Central memory CD4-positive, alpha-beta T cell (primary cell): ENCODE measurements at regions not wholly inside any gene's neighbourhood (a gene's known extent, or its start where the extent isn't known, plus 50 kb on each side); places are given as distances from the start of the nearest gene placed in this dataset.
"Not testable (repeated sequence)": the region's sequence is repeated elsewhere in the genome, so short reads cannot be mapped to it uniquely, and the experiment has no call there.

Experiments
- DNase-seq: peaks from one replicate; pipeline ENCODE4 v3.0.0; 2022

DNA sequence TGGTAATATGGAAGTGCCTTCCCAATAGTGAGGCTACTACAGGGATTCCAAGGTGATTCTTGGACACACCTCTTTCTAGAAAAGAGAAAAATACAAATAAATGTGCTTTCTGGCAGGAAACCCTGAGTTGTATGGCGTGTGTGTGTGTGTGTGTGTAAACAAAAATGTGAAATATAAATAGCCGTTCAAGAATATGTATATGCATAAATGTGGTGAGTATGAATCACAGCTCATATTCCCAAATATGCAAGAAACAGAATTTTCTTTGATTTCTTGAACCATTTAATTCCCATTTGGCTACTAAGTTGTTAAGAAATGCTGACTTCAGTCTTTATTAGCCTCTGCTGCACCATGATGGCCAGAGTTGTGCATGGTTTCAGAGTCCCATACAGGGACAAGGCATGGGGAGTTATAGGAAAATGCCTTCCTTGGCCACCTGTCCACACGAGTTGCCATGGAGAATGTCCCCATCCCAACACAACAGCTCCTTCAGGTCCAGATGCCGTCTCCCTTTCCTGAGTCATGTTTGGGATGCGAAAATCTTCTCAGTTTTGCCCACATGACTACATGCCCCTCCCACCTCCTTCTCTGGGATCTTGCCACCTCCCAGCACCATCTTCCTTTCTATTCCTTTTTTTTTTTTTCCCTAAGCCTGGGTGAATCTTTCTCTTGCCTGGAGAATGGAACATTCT lies 312.4 kb upstream of the ECI2 start:
- no peak for DNase-seq

DNA sequence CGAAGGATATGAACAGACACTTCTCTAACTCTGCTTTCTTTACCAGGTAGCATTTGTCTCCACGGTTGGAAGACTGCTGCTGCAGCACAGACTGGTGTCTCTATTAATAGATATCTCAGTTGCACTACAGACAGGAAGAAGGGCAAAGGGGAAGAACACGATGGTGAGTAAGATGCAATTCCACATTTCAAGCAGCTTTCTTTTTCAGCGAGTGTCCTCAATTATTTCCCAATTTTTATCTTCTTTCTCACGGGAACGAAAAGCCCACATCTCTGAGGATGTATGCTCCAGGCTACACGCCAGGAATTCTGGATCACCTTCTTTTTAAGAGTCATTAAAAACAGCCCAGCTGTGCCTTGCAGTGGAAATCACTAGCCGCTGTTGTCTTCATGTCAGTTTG lies 311.6 kb upstream of the ECI2 start:
- no peak for DNase-seq

DNA sequence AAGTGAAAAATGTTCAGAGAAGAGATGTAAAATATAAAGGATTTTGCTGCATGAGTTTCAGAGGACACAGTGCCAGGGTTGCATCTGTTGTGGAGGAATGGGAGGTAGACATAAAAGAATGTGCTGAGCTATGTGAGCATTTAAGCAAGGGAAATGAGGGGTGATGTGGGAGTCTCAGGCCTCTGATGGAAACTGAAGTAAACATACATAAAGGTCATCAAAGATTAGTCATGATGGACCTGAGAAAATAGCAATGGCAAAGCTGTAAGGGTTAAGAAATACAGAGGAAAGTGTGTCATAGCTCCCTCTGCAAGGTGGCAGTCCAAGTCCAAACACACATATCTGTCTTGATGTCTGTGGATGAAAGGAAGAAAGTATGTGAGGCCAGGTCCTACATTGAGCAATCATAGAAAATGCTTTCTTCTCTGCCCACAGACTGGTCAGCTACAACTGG lies 306.6 kb upstream of the ECI2 start:
- DNase-seq = no peak

DNA sequence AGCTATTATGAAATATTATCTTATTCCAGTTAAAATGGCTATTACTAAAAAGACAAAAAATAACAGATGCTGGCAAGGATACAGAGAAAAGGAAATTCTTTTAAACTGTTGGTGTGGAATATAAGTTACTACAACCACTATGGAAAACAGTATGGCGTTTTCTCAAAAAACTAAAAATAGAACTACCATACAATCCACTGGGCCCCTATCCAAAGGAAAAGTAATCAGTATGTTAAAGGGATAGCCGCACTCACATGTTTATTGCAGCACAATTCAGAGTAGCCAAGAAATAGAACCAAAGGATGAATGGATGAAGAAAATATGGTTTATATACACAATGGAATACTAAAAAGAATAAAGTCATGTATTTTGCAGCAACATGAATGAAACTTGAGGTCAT lies 303.8 kb upstream of the ECI2 start:
- no peak for DNase-seq

DNA sequence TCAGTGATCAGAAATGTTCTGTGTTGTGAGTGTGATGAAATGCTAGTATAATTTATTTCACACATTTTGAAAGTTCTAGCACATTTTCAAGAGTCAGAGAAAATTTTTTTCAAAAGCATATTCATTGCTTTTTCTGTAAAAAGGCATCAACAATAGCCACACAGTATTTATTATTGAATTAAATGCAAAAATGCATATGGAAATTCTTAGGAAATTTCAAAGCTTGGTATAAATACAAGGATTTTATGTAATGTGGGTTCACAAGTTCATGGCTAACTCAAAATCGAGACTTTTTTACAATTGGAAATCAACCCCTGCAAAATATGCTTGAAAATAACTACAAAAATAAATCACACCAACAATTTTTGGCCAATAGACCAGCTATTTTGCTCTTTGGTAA lies 302.0 kb upstream of the ECI2 start:
- DNase-seq = no peak

DNA sequence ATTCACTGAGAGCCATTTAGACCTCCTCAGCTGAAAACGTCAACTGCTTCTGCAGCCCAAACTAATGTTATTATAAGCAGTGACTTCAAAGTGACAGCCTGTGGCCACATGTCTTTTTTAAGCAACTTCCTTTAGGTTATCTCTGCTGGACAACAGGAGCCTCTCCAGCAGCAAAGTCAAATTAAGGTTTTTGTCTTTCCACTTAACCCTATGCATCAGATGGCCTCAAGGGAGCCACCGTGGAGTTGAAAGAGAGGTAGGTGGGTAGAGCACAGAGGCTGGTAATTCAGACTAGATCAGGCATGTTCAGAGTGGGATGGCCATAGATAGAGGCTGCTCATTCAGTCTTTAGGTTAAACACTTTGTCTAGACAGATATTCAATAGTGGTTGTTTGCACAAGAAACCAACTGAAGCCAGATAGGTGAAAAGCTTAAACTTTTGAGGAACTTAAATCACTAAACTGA lies 300.6 kb upstream of the ECI2 start:
- DNase-seq = no peak

DNA sequence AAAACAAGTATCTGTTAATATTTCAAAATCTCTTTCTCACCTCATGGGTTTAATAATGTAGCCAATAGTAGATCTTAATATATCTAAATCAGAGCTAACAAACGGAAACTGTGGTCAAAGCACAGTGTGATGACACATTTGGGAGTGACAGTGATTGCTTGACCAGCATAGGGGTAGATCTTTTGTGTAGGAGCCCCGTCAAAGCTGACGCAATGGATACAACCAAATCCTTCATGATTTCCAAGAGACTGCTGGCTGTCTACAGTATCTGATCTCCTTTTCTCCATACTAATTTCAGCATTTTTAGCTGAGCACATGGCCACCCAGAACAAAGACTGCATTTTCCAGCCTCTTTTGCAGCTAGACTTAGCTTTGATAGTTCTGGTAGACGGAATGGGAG lies 299.3 kb upstream of the ECI2 start:
- DNase-seq = no peak

DNA sequence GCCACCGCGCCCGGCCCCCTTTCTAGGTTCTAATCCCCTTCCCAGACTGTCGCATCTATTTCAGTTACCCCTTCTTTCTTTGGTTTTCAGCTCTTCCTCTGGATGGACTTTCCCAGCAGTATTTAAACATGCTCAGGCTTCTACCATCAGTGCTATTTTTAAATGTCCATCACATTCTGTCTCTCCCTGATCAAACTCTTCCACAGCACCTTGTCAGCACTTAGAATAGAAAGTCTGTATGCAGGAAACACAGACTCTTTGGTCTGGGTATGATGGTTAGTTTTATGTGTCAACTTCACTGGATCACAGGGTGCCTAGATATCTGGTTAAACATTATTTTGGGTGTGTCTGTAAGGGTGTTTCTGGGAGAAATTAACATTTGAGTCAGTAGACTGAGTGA lies 297.8 kb upstream of the ECI2 start:
- DNase-seq = no peak

DNA sequence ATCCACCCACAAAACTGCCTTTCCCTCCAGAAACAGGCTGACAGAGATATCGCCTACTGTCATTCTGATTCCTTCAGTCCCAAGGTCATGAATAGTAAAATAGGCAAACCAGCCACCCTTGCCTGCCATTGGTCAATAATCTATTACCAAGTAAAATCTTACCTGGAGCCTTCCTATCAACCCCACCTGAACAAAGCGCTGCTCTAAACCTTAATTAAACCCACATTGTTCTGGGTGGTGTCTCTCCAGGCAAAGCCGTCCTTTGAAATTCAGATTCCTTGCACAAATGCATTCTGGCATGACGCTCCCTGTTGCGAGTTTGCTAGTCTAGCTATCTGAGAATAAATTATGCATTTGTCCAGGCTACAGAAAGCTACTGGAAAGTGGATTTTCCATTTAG lies 291.6 kb upstream of the ECI2 start:
- DNase-seq = no peak

DNA sequence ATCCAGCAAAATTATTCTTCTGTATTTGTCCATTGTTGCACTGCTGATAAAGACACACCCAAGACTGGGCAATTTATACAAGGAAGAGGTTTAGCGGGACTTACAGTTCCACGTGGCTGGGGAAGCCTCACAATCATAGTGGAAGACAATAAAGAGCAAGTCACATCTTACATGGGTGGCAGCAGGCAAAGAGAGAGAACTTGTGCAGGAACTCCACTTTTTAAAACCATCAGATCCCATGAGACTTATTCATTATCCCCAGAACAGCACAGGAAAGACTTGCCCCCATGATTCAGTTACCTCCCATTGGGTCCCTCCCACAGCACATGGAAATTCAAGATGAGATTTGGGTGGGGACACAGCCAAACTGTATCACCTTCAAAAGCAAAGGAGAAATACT lies 286.5 kb upstream of the ECI2 start:
- no peak for DNase-seq

DNA sequence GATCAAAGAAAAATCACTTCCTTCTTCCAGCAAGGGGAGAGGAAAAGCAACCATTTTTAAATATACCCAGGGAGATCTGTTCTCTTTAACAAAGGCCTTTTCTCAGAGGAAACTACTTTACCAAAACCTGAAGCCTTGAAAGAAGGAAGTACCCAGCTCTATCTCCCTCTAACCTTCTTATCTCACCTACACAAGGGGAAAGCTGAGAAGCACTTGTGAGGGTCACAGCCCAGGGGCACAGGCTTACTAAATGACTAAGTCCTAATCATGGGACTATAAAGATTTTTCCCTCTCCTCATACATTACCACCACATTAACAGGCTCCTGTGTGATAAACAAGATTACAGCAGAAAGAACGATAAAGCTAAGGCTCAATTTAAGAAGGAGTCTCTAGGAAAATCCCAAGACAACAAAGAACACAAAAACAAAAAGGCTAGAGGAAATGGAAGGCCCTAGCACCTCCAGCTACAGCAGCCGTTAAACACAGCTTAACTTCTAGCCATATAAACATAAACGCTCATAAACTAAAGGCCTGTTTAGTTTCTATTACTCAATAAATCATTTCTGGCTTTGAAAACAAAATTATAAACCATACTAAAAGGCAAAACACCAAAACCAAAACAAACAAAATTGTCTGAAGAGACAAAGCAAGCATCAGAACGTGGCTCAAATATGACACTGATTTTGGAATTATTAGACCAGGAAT lies 284.9 kb upstream of the ECI2 start:
- no peak for DNase-seq

DNA sequence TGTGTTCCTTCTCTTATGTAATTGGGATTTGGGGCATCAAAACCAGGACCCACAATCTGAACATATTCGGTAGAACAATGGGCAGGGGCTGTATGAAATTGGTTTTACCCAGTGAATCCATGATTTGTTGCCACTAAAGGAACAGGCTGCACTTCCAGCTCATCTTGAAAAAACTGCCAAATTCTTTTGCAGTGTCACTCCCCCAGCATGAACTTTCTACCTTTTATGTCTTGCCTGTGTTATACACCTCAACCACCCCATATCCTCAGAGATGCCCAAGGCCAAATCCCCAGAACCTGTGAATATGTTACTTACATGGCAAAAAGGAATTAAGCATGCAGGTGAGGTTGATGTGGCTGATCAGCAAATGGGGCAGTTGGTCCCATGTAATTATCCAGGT lies 280.2 kb upstream of the ECI2 start:
- no peak for DNase-seq

DNA sequence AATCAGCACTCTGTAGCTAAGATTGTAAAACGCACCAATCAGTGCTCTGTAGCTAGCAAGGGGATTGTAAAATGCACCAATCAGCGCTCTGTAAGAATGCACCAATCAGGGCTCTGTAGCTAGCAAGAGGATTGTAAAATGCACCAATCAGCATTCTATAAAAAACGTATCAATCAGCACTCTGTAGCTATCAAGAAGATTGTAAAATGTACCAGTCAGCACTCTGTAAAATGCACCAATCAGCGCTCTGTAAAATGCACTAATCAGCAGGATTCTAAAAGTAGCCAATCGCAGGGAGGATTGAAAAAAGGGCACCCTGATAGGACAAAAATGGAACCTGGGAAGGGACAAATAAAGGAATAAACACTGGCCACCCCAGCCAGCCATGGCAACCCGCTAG lies 278.7 kb upstream of the ECI2 start:
- not testable (repeated sequence) for DNase-seq

DNA sequence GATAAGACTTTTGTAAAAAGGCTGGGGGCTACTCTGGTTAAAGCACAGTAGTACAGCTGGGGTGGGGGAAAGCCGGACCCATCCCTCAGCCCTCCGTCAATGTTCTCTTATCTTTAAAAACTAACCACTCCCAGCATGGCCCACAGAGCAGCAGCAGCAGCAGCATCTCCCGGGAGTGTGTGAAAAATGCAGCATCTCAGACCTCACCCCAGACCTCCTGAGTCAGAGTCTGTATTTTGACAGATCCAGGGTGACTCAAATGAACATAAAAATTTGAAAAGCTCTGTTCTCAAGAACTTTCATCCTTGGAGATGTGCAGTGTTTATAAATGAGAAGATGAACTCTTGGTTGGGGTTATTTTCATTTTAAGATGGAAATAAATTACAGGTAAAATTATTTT lies 277.7 kb upstream of the ECI2 start:
- DNase-seq = no peak

DNA sequence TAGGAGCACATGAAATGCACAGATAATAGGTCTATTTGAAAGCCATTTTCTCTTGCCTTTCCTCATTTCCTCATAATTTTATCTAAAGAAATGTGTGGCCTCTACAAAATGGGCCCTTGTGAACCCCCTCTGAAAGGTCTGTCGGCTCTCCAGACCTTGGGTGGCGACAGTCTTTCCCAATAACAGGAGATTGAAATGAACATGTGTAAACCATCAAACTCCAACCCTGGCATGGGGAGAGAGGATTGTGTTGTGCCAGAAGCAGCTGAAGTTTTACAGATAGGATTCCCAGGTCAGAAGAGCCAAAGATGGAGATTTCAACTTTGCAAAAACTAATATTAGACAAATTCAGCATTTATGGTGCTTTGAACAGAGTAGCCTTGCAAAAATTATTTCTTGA lies 277.1 kb upstream of the ECI2 start:
- DNase-seq = no peak

DNA sequence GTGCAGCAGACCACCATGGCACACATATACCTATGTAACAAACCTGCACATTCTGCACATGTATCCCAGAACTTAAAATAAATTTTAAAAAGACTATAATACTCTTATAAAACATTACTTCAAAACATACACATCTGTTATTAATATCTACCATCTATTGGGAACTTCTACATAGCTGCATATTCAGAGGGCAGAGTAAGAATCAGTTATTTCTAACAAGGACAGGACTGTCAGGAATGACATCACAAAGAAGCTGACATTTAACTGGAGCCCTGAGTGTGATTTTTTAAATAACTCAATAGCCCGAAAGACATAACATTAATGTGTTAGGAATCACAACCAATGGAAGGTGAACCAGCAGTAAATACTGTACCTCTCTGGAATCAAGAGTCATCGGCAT lies 276.7 kb upstream of the ECI2 start:
- DNase-seq = no peak

DNA sequence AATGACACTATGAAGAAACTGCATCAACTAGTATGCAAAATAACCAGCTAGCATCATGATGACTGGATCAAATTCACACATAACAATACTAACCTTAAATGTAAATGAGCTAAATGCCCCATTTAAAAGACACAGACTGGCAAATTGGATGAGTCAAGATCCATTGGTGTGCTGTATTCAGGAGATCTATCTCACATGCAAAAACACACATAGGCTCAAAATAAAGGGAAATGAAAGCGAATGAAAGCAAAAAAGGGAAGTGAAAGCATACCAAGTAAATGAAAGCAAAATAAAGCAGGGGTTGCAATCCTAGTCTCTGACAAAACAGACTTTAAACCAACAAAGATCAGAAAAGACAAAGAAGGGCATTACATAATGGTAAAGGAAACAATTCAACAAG lies 272.3 kb upstream of the ECI2 start:
- DNase-seq = not testable (repeated sequence)

DNA sequence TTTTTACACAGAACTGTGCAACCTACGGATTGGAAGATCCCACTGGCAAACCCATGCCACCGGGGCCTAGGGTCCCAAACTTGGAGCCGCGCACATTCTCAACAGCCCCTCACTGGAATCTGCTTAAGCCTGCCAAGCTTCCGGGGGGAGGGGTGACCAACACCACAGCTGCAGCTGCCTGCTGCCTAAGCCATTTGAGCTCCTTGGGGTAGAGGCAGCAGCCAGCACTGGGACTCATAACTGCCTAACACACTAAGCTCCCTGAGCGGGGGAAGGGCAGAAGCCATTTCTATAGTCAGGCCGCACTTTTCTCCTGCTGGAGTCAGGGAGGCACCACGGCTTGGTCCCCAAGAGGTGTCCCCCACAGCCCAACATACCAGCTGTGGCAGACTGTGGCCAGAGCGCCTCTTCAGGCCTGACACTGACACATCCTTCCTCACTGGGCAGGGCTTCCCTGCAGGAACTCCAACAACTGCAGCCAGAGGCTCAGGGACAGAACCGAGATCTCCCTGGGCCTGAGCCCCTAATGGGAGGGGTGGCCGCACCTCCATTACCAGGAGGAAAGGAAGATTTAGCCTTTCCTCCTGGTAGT lies 270.3 kb upstream of the ECI2 start:
- DNase-seq = no peak

DNA sequence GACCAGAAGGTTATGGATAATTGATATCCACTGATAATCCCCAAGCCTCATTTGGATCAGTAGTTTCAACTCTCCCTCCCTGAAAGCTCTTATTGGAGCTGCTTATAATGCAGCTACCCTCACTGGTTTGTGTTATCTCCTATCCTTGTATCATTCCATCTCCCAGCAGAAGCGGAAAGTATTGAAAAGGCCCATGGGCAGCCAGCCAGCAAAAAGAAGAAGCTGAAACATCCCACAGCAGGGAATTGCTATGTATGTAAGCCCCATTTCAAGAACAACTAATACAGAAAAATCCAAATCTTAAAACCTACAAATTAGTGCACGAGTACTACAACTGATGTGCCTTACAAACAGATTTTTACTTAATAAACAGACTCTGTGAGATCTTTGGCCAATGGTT lies 269.0 kb upstream of the ECI2 start:
- no peak for DNase-seq

DNA sequence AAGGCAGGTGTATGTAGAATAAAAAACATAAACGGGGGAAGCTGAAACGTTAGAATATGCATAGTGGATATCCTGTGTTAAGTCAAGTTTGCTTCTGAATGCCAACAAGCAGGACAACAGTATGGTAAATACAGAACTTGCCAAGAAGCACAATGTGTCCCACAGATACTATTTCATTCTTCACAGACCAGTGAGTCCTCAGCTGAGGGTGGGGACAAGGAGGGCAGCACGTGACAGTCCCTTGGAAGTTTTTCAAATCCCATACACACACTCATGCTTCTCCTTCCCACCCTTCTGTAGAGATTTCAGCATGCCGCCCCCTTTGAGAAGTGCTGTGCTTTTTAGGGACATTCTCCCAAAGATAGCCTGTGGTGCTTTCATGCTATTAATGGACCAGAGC lies 268.5 kb upstream of the ECI2 start:
- no peak for DNase-seq

DNA sequence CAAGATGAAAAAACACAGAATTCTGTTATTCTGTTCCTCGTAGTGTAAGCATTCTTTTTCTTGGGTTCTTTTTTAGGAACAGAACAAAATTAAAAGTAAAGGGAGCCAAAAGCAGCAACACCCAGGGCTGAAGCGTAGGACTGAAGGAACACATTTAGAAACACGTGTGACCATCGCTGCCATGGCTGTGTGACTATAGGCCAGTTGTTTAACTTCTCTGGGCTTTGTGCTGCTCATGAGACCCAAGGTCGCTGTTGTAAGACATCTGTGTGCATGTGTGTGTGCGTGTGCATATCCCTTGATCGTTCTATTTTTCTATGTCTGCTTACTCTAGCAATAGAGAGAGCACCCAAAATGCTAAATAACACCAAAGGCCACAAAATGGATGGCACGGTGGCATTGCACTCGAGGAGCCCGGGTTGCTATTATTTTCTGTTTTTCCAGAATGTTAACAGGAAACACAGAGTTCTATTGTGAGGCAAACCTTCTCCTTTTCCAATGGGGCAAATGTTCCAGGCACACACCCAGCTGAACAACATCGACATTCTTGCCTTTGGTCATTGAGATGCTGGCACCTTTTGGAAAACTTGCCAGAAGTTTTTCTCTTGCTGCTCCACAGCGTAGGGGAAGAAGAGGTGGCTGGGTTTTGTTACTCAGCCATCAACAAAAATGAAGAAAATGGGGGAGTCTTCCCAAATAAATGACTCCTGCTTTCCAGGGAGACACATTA lies 267.8 kb upstream of the ECI2 start:
- no peak for DNase-seq

DNA sequence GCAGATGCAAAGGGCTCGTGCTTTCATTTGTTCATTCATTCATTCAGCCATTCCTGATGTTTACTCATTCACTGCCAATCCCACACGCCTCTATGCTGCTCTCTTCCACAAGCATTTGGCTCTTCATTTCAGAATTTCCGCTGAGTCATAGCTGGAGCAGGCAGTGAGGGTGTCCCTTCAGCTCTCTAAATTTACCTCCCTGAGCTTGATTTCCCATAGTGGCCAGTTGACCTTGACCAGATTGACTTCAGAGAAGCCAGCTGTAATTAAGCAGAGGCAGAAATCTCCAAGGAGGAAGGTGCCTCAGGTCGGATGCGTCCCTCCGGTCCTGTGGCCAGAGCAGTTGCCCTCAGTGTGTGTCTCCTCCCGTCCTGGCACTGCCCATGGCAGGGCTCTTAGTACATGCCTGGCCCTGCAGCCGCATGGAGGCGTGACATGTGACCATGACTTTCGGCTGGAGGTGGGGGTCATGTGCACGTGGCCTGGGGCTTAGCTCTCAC lies 267.2 kb upstream of the ECI2 start:
- no peak for DNase-seq
